ENCODE measurements at regions not wholly inside any gene's neighbourhood (a gene's known extent, or its start where the extent isn't known, plus 50 kb on each side); places are given as distances from the start of the nearest gene placed in this dataset.

DNA sequence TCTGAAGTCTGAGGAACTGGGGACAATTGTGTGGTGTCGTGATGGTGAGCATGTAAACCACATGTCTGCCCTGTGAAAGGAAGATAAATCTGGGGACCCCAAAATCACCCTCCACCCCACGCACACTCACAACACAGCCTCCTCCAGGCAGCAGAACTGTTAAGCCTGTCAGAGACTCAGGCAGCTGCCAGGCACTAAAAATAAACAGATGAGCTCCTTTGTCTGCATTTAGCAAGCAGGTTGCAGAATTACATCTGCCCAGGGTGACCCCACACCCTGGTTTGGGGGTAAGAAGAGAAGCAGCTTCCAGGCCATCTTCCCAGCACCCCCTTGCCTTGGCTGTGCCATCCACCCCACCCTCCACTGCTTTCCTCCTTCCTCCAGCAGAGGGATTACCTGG is 119.1 kb upstream of the RUNX3 start:
- TF ChIP-seq, protein P1, sequence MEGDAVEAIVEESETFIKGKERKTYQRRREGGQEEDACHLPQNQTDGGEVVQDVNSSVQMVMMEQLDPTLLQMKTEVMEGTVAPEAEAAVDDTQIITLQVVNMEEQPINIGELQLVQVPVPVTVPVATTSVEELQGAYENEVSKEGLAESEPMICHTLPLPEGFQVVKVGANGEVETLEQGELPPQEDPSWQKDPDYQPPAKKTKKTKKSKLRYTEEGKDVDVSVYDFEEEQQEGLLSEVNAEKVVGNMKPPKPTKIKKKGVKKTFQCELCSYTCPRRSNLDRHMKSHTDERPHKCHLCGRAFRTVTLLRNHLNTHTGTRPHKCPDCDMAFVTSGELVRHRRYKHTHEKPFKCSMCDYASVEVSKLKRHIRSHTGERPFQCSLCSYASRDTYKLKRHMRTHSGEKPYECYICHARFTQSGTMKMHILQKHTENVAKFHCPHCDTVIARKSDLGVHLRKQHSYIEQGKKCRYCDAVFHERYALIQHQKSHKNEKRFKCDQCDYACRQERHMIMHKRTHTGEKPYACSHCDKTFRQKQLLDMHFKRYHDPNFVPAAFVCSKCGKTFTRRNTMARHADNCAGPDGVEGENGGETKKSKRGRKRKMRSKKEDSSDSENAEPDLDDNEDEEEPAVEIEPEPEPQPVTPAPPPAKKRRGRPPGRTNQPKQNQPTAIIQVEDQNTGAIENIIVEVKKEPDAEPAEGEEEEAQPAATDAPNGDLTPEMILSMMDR (conservative IDR thresholded peaks at IDR 0.05), result no peak
- TF ChIP-seq EZH2 (IDR thresholded peaks at IDR 0.05; ENCODE audit: low read depth), result no peak

Data from PC-9 (cell line).